HG03378 (cell line): ENCODE measurements at regions not wholly inside any gene's neighbourhood (a gene's known extent, or its start where the extent isn't known, plus 50 kb on each side); places are given as distances from the start of the nearest gene placed in this dataset.
"Not testable (repeated sequence)": the region's sequence is repeated elsewhere in the genome, so short reads cannot be mapped to it uniquely, and the experiment has no call there.

Source experiments
- ATAC-seq: cut with Tn5 transposase; IDR thresholded peaks from one replicate; pipeline ENCODE4 v1.9.1; 2021; ENCODE audit warnings: mild to moderate bottlenecking, moderate library complexity; ENCODE audit not compliant: unreplicated experiment

DNA sequence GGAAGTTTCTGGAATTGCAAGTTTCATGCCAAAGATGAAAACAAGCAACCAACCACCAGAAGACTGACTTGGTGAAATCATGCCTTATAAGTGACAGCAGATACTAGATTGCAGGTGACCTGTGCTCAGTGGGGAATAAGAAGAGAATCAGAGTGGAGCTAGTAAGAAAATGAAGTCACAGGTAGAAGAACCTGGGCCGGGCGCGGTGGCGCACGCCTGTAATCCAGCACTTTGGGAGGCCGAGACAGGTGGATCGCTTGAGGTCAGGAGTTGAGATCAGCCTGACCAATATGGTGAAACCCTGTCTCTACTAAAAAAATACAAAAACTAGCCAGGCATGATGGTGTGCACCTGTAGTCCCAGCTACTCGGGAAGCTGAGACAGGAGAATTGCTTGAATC is 251.7 kb upstream of the PODXL start:
- not testable (repeated sequence) for ATAC-seq

DNA sequence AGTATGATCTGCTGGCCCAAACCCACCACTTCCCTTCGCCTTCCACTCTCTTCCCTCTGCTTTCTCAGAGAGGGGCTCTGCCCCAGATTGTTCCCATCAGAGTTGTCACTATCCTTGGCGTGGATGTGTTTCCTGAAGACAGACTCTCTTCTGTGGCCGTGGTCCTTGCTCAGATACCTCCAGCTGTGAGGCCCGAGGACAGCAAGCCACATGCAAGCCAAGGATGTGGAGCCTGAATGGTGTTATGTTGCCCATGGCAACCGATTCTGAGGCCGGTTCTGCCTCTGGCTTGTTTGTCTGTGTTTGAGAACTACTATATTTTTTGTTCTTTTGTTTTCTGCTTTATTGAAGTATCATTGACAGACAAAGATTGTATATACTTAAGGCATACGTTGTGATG is 247.4 kb upstream of the PODXL start:
- no peak for ATAC-seq

DNA sequence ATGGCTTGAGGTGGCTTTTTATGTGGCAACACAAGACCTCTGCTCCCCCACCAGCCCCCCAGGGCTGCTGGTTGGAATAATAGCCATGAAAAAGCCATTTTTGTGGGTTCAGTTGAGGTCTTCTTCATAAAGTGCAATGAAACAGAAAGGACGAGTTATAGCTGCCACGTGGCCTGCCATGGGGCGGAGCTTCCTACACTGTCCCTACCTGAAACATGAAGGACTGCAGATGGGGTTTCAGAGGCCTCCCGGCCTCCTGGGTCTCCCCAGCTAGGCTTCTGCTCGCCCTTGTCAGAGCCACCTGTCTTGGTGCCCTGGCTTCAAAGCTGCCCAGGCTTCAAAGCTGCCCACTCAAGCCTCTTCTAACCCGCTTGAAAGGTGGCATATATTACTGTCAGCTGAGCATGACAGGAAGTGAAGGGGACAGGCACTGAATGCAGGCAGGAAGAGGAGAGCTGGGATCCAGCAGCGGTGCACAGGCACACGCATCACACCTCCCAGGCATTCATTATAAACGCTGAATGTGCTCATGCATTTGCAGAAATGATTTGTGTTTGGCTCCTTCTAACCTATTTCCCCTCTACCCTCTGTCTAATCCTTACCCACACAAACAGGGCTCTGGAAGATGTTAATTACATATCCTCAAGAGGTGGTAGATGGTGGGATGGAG is 245.9 kb upstream of the PODXL start:
- no peak for ATAC-seq

- no peak for ATAC-seq
These were observed 244.1 kb upstream of the PODXL start for GRCh38 chr7:131800531-131800930.

DNA sequence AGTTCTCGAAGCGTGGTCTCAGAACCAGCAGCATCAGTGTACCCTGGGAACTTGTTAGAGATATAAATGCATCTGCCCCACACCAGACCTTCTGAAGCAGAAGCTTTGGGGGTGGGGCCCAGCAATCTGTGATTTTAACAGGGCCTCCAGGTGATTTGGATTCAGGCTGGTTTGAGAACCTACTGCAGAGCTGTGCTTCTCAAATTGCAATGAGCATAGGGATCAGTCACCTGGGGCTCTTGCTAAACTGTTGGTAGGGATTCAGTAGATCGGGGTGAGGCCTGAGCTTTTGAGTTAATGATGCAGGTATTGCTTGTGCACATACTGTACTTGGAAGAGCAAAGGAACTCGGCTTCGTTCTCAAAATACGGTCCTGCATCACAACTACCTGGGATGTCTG is 243.6 kb upstream of the PODXL start:
- no peak for ATAC-seq

- ATAC-seq = no peak
These were observed 241.4 kb upstream of the PODXL start for GRCh38 chr7:131797841-131798240.

DNA sequence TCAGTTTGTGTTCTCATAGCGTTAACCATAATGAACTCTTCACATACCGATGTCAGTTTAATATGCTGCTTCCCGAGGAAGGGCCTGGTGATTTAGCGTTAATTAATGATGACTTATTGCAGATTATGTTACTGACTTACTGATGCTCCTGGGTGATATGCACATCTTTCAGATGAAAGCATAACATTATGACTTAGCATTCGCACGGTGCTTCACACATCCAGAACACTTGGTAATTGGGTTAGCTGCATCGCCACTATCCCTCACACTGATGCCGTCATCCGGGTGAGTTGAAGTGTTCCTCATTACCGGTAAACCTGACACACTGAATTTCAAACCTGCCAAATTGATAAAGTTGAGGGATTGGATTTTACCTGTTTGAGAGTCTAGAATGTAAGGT is 239.0 kb upstream of the PODXL start:
- ATAC-seq = no peak

GRCh38 chr7:131792311-131792710 is 235.9 kb upstream of the PODXL start:
- no peak for ATAC-seq

- ATAC-seq = no peak
These were observed 230.7 kb upstream of the PODXL start for GRCh38 chr7:131787101-131787500.

DNA sequence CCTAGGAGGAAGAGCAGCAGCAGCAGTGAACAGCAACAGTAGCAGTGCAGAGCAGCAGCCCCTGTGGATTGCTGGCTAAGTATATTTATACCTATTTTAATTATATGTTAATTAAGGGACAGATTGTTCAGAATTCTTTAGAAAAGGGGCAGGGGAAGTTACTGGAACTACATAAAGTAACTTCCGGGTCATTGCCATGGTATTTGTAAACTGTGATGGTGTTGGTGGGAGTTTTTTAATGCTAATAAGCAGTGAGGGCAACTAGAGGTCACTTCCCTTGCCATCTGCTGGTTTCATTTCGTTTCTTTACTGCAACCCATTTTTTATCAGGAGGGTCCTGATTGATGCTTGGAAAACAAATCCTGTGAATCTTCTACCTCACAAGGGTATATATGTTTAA is 229.8 kb upstream of the PODXL start:
- ATAC-seq = no peak

GRCh38 chr7:131778601-131779000 is 222.2 kb upstream of the PODXL start:
- ATAC-seq = no peak

GRCh38 chr7:131774419-131775220 is 218.2 kb upstream of the PODXL start:
- ATAC-seq = no peak

- no peak for ATAC-seq
These were observed 217.0 kb upstream of the PODXL start for GRCh38 chr7:131773413-131773812.

- ATAC-seq = no peak
These were observed 212.8 kb upstream of the PODXL start for GRCh38 chr7:131769241-131769640.

DNA sequence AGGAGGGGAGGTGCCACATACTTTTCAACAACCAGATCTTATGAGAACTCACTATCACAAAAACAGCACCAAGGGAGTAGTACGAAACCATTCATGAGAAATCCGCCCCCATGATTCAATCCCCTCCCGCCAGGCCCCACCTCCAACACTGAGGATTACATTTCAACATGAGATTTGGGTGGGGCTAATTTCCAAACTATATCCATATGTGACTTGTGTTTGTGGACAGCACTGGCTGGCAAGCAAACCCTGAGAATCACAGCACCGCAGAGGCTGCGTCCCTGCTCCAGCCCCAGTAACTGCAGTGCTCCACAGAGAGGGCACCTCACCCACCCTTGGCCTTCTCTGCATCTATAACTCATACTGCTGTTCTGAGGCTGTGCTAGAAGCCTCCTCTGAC is 211.2 kb upstream of the PODXL start:
- ATAC-seq = no peak

GRCh38 chr7:131765575-131765974 is 209.1 kb upstream of the PODXL start:
- no peak for ATAC-seq

- no peak for ATAC-seq
These were observed 207.8 kb upstream of the PODXL start for GRCh38 chr7:131764143-131764775.

GRCh38 chr7:131762753-131763152 is 206.3 kb upstream of the PODXL start:
- no peak for ATAC-seq

DNA sequence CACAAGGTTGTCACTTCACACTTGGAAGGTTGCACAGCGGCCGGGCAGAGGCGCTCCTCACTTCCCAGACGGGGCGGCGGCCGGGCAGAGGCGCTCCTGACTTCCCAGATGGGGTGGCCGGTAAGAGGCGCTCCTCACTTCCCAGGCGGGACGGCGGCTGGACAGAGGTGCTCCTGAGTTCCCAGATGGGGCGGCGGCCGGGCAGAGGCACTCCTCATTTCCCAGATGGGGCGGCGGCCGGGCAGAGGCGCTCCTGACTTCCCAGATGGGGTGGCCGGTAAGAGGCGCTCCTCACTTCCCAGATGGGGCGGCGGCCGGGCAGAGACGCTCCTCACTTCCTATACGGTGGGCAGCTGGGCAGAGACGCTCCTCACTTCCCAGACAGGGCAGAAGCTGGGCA is 199.4 kb upstream of the PODXL start:
- not testable (repeated sequence) for ATAC-seq

- no peak for ATAC-seq
These were observed 197.3 kb upstream of the PODXL start for GRCh38 chr7:131753620-131754222.

DNA sequence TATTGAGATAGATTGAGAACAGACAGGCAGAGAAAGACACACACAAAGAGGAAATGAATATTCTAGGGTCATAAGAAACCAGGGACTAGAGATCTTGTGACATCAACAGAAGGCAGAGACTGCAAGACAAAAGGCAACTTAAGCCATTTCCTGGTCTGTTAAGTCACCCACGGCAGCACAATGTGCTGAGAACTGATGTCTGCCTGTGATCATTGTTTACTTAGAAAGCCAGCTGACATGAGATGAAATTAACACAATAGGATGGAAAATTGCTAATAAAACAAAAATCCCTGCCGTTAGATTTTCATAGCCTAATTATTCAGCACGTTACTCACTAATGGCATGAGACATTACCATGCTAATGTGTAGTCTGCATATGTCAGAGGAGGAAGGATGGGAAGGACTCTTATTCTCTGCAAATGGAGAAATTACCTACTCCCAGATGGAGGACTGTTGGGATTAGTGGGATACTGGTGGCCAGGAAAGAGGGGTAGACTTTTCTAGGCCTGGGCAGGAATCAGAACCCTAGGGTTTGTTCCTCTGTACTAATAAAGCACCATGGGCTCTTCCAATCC is 191.3 kb upstream of the PODXL start:
- no peak for ATAC-seq
